GM12872 (cell line): ENCODE measurements at regions not wholly inside any gene's neighbourhood (a gene's known extent, or its start where the extent isn't known, plus 50 kb on each side); places are given as distances from the start of the nearest gene placed in this dataset.

Source experiments
- CTCF ChIP-seq: IDR thresholded peaks from 3 replicates; pipeline ENCODE4 v1.5.1; 2011; ENCODE audit warnings: low read depth, mild to moderate bottlenecking, low read length, moderate library complexity; ENCODE audit not compliant: insufficient read depth

GRCh38 chr11:15333407-15333806 lies 218.7 kb downstream of the INSC start:
- no peak for TF ChIP-seq CTCF

GRCh38 chr11:15334766-15335165 lies 220.0 kb downstream of the INSC start:
- TF ChIP-seq CTCF: no peak

GRCh38 chr11:15336021-15336420 lies 221.3 kb downstream of the INSC start:
- TF ChIP-seq CTCF: no peak

- no peak for TF ChIP-seq CTCF
Observed at GRCh38 chr11:15339302-15339701, 224.6 kb downstream of the INSC start.

- TF ChIP-seq CTCF: no peak
Observed at GRCh38 chr11:15341587-15341986, 226.9 kb downstream of the INSC start.

- TF ChIP-seq CTCF: no peak
Observed at GRCh38 chr11:15342163-15342562, 227.4 kb downstream of the INSC start.

- no peak for TF ChIP-seq CTCF
Observed at GRCh38 chr11:15346907-15347306, 232.2 kb downstream of the INSC start.
